Subcutaneous abdominal adipose tissue (tissue), 5 donors: ENCODE measurements at regions not wholly inside any gene's neighbourhood (a gene's known extent, or its start where the extent isn't known, plus 50 kb on each side); places are given as distances from the start of the nearest gene placed in this dataset.

Experiments used
- H3K27ac ChIP-seq: one replicate; pipeline ENCODE4 v1.7.0; 2013; ENCODE audit warnings: low read depth, mild to moderate bottlenecking, inconsistent platforms, low read length, moderate library complexity
- H3K27me3 ChIP-seq, 5 donors: one replicate each; pipeline ENCODE4 v1.7.0; 2013; ENCODE audit warnings: low read length in 5 of 5, inconsistent platforms in 1 of 5; ENCODE audit not compliant: control insufficient read depth in 5 of 5, insufficient read depth in 4 of 5
- H3K36me3 ChIP-seq, 5 donors: one replicate each; pipeline ENCODE4 v1.7.0; 2013; ENCODE audit warnings: low read length in 5 of 5; ENCODE audit not compliant: control insufficient read depth in 5 of 5, insufficient read depth in 5 of 5
- H3K4me1 ChIP-seq, 5 donors: one replicate each; pipeline ENCODE4 v1.7.0; 2013; ENCODE audit warnings: low read length in 5 of 5, mild to moderate bottlenecking in 3 of 5, moderate library complexity in 1 of 5; ENCODE audit not compliant: control insufficient read depth in 5 of 5, insufficient read depth in 5 of 5
- H3K4me3 ChIP-seq, 5 donors: one replicate each; pipeline ENCODE4 v1.7.0; 2013; ENCODE audit warnings: low read length in 5 of 5, low read depth in 1 of 5
- H3K9ac ChIP-seq, 5 donors: one replicate each; pipeline ENCODE4 v1.7.0; 2013; ENCODE audit warnings: low read length in 5 of 5, mild to moderate bottlenecking in 4 of 5, moderate library complexity in 3 of 5
- H3K9me3 ChIP-seq, 5 donors: one replicate each; pipeline ENCODE4 v1.7.0; 2013; ENCODE audit warnings: low read length in 5 of 5; ENCODE audit not compliant: control insufficient read depth in 5 of 5
- donor health status: healthy.
- donor health status: healthy.
- donor health status: healthy.
- donor health status: healthy.
- donor health status: healthy.

DNA sequence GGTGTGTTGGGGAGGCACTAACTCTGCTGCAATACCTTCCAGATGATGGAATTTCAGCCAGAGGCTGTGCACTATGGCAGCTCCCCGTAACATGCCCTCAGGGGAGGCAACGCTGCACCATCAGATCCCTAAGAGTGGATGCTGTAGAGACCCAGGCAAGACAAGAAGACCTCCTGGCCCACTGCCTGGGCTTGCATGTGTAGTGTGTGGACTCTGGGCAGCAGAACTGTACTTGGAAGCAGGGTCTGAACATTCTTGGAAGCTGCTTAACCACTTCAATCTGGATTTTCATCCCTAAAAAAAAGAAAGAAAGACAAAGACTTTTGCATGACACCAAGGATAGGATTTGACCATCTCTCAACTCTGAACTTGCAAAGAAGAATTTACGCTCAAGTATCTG is 297.5 kb upstream of the NRP1 start:
- no peak overlapping the region for H3K4me3 ChIP-seq
- H3K27ac ChIP-seq = no peak overlapping the region
- H3K9me3 ChIP-seq = no peaks in the 10 kb centered on the region
- no peaks in the 10 kb centered on the region for H3K36me3 ChIP-seq
- no peak overlapping the region for H3K9ac ChIP-seq
- H3K4me1 ChIP-seq = peaks cover 0 to 6% (median 3%) of the 10 kb centered on the region in 5 donors
- peaks cover 0 to 5% (median 0%) of the 10 kb centered on the region in 5 donors for H3K27me3 ChIP-seq

DNA sequence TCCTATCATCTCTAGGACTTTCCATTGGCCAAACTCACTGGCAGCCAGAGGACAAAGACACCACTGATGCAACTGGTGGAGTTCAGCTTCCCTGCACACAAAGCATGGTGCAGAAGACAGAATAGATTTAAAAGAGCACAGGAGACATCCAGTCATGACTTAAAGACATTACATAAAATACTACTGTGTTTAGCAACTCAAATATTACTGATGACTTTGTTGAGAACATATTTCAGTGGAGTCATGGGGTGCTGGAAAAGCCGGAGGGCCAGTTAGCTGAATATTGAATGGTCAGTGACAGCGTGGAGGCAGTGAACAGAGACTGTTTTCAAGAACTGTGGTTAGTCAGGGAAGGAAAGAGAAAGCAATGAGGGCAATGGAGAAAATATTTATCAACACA is 296.3 kb upstream of the NRP1 start:
- Histone ChIP-seq H3K27me3 (peaks cover 0 to 5% (median 0%) of the 10 kb centered on the region in 5 donors), H3K4me3 (no peak overlapping the region), H3K4me1 (peaks cover 0 to 6% (median 3%) of the 10 kb centered on the region in 5 donors)

DNA sequence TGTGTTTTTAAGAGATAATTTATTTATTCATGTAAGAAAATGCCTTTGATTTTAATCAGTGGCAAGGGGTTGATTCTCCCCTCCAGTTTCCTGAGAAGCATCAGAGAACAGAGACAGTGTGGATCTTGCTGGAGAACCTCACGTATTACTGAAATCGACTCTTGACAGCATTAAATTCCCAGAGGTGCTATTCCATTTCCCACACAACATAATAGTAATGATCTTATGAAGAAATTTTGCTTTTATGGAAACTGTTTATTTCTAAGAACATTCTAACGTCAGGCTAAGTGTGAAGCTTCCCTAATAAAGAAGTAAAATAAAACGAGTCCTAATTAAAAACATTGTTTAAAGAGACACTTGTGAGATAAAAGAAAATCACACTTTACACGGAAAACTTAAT is 293.1 kb upstream of the NRP1 start:
- Histone ChIP-seq H3K27ac (no peak overlapping the region), H3K27me3 (peaks cover 0 to 5% (median 0%) of the 10 kb centered on the region in 5 donors), H3K4me1 (peaks cover 0 to 8% (median 3%) of the 10 kb centered on the region in 5 donors), H3K9me3 (no peaks in the 10 kb centered on the region), H3K9ac (no peak overlapping the region), H3K4me3 (no peak overlapping the region), H3K36me3 (no peaks in the 10 kb centered on the region)

More for the DNA sequence above, 296.3 kb upstream of the NRP1 start:
- Histone ChIP-seq H3K9me3 (no peaks in the 10 kb centered on the region), H3K36me3 (no peaks in the 10 kb centered on the region), H3K9ac (no peak overlapping the region), H3K27ac (no peak overlapping the region)

DNA sequence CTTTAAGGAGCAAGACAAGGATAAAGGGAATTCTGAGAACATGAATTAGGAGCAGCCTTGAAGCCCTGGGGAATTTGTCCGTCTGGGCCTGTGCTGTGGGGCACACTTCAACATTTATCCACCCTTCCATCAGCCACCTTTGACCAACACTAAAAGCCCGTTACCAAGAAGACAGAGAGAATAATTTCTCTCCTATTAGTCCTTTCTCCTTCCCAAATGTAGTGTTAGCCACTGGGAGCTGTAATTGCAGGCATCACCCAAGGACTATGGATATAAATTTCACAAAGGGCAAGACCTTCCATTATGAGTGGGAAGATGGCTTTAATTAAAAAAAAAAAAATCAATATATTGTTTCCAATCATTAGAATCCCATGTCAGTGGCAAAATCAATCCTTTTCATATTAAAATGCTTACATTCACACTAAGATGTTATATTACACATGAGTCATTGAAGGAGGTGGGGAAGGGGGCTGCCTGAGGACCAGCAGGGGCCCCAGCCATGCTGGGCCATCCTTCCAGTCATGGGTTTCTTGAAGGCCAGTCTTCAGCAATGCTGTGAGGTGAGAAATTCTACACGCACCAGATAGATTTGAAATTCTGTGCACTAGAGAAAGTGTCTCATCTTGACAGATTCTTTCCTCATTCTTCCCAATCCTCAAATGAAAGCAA is 292.5 kb upstream of the NRP1 start:
- Histone ChIP-seq H3K9me3 (no peaks in the 10 kb centered on the region), H3K27me3 (peaks cover 0 to 4% (median 0%) of the 10 kb centered on the region in 5 donors), H3K27ac (no peak overlapping the region), H3K4me3 (no peak overlapping the region), H3K9ac (no peak overlapping the region), H3K36me3 (no peaks in the 10 kb centered on the region), H3K4me1 (peaks cover 0 to 8% (median 2%) of the 10 kb centered on the region in 5 donors)

DNA sequence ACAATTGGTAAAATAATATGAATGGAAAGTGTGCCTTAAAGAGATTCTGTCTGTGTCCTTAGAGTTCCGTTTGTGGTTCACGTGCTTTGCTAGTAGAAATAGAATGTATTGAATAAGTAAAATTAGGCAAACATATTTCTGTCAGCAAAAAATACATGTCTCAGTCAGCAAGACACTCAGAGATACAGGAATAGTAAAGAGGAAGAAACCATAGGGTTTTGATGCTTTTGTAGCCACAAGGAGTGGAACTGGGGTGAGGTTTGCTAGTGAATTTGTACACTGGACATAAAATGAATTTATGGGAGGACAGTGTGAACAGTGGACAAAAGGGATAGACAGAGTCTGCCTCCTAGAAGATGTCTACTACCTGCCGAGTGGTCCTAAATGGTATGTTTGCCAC is 289.2 kb upstream of the NRP1 start:
- Histone ChIP-seq H3K36me3 (no peaks in the 10 kb centered on the region), H3K27me3 (no peaks in the 10 kb centered on the region), H3K27ac (peak overlapping the region; percentile 5), H3K9ac (no peak overlapping the region), H3K4me3 (no peak overlapping the region), H3K4me1 (peaks cover 0 to 6% (median 0%) of the 10 kb centered on the region in 5 donors), H3K9me3 (peaks cover 0 to 4% (median 0%) of the 10 kb centered on the region in 5 donors)

DNA sequence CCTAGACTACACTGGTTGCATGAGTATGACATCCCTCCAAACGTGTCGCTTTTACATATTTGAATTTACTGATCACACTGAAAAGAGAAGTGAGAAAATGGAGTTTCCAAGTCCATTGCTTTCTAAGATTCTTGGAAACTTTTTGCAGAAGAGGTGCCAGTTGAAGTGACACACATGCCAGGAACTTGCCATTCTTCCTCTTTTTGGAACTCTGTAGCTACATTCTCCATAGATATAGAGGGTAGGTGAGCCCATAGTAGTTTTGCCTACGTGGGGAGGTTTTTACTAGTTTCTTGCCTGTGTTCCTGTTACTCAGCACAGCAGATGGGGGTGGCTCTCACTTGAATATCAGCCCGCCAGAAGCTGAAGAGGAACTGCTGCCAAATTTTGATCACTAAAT is 286.6 kb upstream of the NRP1 start:
- Histone ChIP-seq H3K9me3 (peaks cover 0 to 5% (median 0%) of the 10 kb centered on the region in 5 donors), H3K36me3 (no peaks in the 10 kb centered on the region), H3K27ac (no peak overlapping the region), H3K4me1 (peaks cover 0 to 14% (median 0%) of the 10 kb centered on the region in 5 donors), H3K9ac (no peak overlapping the region), H3K4me3 (no peak overlapping the region), H3K27me3 (no peaks in the 10 kb centered on the region)

DNA sequence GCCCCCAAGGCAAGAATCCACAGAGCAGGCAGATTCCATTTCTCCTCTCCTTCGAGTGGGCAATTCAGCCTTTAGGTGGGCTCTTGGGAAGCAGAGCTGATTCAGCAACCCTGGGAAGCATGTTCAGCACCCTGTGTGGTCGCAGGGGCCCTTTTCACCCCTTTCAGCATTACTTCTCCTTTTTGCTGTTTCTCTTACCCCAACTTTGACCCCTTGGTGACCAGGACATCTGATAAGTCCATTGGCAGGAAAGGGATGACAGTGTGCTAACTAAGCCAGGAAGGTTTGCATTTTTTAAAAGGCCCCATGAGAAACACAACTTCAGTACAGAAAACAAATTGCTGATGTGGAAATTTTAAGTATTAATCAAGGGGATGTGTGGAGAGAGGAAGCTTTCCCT is 283.7 kb upstream of the NRP1 start:
- Histone ChIP-seq H3K4me1 (peaks cover 0 to 8% (median 0%) of the 10 kb centered on the region in 5 donors), H3K4me3 (no peak overlapping the region), H3K9ac (no peak overlapping the region), H3K27me3 (no peaks in the 10 kb centered on the region), H3K9me3 (peaks cover 0 to 5% (median 0%) of the 10 kb centered on the region in 5 donors), H3K27ac (no peak overlapping the region), H3K36me3 (no peaks in the 10 kb centered on the region)

DNA sequence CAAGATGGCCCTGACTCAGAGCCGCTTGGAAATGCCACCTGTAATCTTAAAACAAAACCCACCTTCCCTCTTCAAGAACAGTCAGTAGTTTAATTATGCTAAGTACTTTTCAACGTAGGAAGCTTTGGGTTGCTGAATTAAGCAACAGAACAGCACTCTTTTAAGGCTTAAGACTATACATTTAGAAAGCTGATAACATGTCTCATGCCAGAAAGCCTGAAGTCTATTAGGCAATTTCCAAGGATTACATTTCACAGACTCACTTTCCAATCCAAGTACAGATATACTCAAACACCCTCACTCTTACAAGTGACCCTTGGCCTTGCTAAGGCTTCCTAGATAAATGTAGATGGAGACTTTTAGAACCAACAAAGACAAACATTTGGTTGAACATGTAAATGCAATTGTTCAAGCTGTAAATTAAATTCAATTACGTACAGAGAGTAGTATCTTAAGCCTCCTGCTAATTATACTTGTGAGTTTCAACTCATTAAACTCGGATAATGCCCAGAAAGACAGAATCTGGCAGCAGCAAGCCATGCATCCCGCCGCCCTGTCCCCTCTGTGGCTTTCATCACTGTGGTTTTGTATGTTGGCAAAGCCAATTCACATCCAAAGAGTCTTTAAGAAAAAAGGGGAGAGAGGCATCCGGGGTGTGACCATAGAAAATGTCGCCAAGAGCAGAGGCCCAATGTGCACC is 283.1 kb upstream of the NRP1 start:
- Histone ChIP-seq H3K4me1 (peaks cover 0 to 12% (median 5%) of the 10 kb centered on the region in 5 donors), H3K27ac (no peak overlapping the region), H3K36me3 (no peaks in the 10 kb centered on the region), H3K4me3 (no peak overlapping the region), H3K27me3 (no peaks in the 10 kb centered on the region), H3K9me3 (peaks cover 0 to 5% (median 0%) of the 10 kb centered on the region in 5 donors), H3K9ac (no peak overlapping the region)

DNA sequence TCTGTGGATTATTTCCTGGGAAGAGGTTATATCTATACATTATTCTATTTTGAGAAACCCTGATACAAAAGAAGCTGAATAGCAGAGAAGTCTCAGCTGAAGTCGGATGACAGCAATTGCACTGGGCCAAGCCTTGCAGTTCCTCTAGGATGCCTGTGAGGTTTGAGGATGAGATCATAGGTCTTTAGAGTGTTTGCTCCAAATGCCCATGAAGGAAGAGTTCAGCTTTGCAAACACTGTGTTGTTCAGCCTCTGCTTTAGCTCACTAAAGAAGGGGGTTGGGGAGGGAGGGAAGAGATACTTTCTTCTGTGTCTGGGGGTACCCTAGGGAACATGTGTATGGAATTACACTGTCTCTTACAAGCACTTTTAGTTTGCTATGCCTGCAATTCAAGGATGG is 282.5 kb upstream of the NRP1 start:
- Histone ChIP-seq H3K9me3 (peaks cover 0 to 5% (median 0%) of the 10 kb centered on the region in 5 donors), H3K9ac (no peak overlapping the region), H3K4me1 (peaks cover 0 to 16% (median 9%) of the 10 kb centered on the region in 5 donors), H3K27ac (no peak overlapping the region), H3K36me3 (no peaks in the 10 kb centered on the region), H3K4me3 (no peak overlapping the region), H3K27me3 (no peaks in the 10 kb centered on the region)

DNA sequence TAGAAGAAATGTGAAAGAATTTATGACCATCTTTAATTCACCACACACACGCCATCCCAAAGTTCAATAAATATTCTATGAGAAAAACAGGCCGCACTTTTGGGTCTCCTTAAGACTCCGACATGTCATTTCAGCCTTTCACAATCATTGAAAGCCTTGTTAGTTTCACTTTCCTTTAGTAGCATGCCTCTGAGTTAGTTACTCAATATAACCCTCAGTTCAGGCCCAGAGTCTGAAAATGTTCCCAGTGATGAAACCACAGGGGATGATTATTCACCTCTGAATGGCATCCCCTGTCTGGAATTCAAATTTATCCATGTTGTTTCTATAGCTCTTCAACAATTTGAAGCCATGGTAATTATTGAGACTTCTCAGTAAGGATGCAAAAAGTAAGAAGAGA is 278.1 kb upstream of the NRP1 start:
- H3K9me3 ChIP-seq = peaks cover 0 to 4% (median 0%) of the 10 kb centered on the region in 5 donors
- H3K36me3 ChIP-seq = no peaks in the 10 kb centered on the region
- peak overlapping the region in 2 of 5 donors; percentile 33 to 44 for H3K9ac ChIP-seq
- H3K27ac ChIP-seq = peak overlapping the region; percentile 77
- peak overlapping the region in 2 of 5 donors; percentile 17 to 25 for H3K4me3 ChIP-seq
- H3K27me3 ChIP-seq = no peaks in the 10 kb centered on the region
- peaks cover 0 to 14% (median 10%) of the 10 kb centered on the region in 5 donors for H3K4me1 ChIP-seq
